ENCODE measurements at regions not wholly inside any gene's neighbourhood (a gene's known extent, or its start where the extent isn't known, plus 50 kb on each side); places are given as distances from the start of the nearest gene placed in this dataset.
A peak's percentile ranks its signal among the peaks of the same experiment; 100 is the strongest.

- no peak for TF ChIP-seq CTCF (IDR thresholded peaks at IDR 0.05)
- DNase-seq (no peak), ATAC-seq (no peak)
- Mint-ChIP-seq H3K36me3 (ENCODE audit: low read depth) (no peaks in the 10 kb centered on the region), H3K27me3 (no peaks in the 10 kb centered on the region), H3K9me3 (no peaks in the 10 kb centered on the region), H3K27ac (no peak overlapping the region), H3K4me1 (ENCODE audit: low read depth) (peaks cover 7% of the 10 kb centered on the region), H3K4me3 (no peak overlapping the region)
- POLR2A ChIA-PET = interaction anchor here (0.8 to 1.9 kb wide), 2 partner anchors 16 to 19 kb away, joined by 3 to 5 read pairs; no protein-coding TSS in a partner anchor
- intact Hi-C loops (cut with micrococcal nuclease) = no loop called here
- CTCF ChIA-PET = interaction anchor here (1.0 kb wide), 1 partner anchor 51 kb away, joined by 3 read pairs; no protein-coding TSS in a partner anchor
Measured at GRCh38 chr12:123094349-123095077, 56.4 kb downstream of the PITPNM2 start.

- TF ChIP-seq CTCF (IDR thresholded peaks at IDR 0.05) = no peak
- intact Hi-C loops (cut with micrococcal nuclease) = no loop called here
- ATAC-seq = no peak
- H3K27ac Mint-ChIP-seq = no peak overlapping the region
- peaks cover 12% of the 10 kb centered on the region for H3K4me1 Mint-ChIP-seq (ENCODE audit: low read depth)
- DNase-seq = no peak
- ChIA-PET CTCF (no interaction called here), POLR2A (interaction anchor here (0.5 to 1.3 kb wide), 3 partner anchors 11 to 44 kb away, joined by 3 to 4 read pairs (median 3); no protein-coding TSS in a partner anchor)
- no peaks in the 10 kb centered on the region for H3K9me3 Mint-ChIP-seq
- no peaks in the 10 kb centered on the region for H3K27me3 Mint-ChIP-seq
- H3K36me3 Mint-ChIP-seq (ENCODE audit: low read depth) = no peaks in the 10 kb centered on the region
- no peak overlapping the region for H3K4me3 Mint-ChIP-seq
Measured at GRCh38 chr12:123092866-123093265, 58.0 kb downstream of the PITPNM2 start.

- no peak overlapping the region for H3K4me3 Mint-ChIP-seq
- DNase-seq (no peak), ATAC-seq (no peak)
- H3K4me1 Mint-ChIP-seq (ENCODE audit: low read depth) = peaks cover 12% of the 10 kb centered on the region
- ChIA-PET CTCF (no interaction called here), POLR2A (no interaction called here)
- intact Hi-C loops (cut with micrococcal nuclease) = no loop called here
- H3K36me3 Mint-ChIP-seq (ENCODE audit: low read depth) = no peaks in the 10 kb centered on the region
- no peak for TF ChIP-seq CTCF (IDR thresholded peaks at IDR 0.05)
- H3K27ac Mint-ChIP-seq = no peak overlapping the region
- no peaks in the 10 kb centered on the region for H3K9me3 Mint-ChIP-seq
- H3K27me3 Mint-ChIP-seq = no peaks in the 10 kb centered on the region
Measured at GRCh38 chr12:123091230-123092150, 59.4 kb downstream of the PITPNM2 start.

GRCh38 chr12:123089631-123090353, 61.1 kb downstream of the PITPNM2 start:
- no peak overlapping the region for H3K4me3 Mint-ChIP-seq
- H3K27ac Mint-ChIP-seq = no peak overlapping the region
- H3K27me3 Mint-ChIP-seq = no peaks in the 10 kb centered on the region
- ChIA-PET POLR2A (interaction anchor here (0.6 to 2.6 kb wide), 4 partner anchors 10 to 19 kb away, joined by 3 to 13 read pairs (median 4); no protein-coding TSS in a partner anchor), CTCF (interaction anchor here (0.6 to 1.9 kb wide), 3 partner anchors 13 to 133 kb away, joined by 3 to 9 read pairs (median 5); no protein-coding TSS in a partner anchor)
- no peak for TF ChIP-seq CTCF (IDR thresholded peaks at IDR 0.05)
- intact Hi-C loops (cut with micrococcal nuclease) = no loop called here
- H3K36me3 Mint-ChIP-seq (ENCODE audit: low read depth) = no peaks in the 10 kb centered on the region
- ATAC-seq (peak; percentile 72), DNase-seq (peak; percentile 38)
- H3K9me3 Mint-ChIP-seq = no peaks in the 10 kb centered on the region
- peaks cover 20% of the 10 kb centered on the region for H3K4me1 Mint-ChIP-seq (ENCODE audit: low read depth)

Data from activated CD8-positive, alpha-beta T cell treated with anti-CD3 and anti-CD28 coated beads for 36 hours (primary cell).